Neural cell (in vitro differentiated cells): ENCODE measurements at regions not wholly inside any gene's neighbourhood (a gene's known extent, or its start where the extent isn't known, plus 50 kb on each side); places are given as distances from the start of the nearest gene placed in this dataset.

Experiments used
- H2AFZ ChIP-seq: fragments of 200-600, 300-800 bp; sonication (generic), shearing (Covaris generic); 2 replicates; pipeline ENCODE4 v1.6.0; 2014; ENCODE audit warnings: low read depth, mild to moderate bottlenecking, antibody characterized with exemption, low read length, moderate library complexity
- H3F3A ChIP-seq: fragments of 200-600 bp; shearing (Covaris generic); 2 replicates; pipeline ENCODE4 v1.6.1; 2016; ENCODE audit warnings: mild to moderate bottlenecking, moderate library complexity, mixed read lengths, antibody characterized with exemption, low read length; ENCODE audit not compliant: insufficient read depth, poor library complexity, severe bottlenecking
- H3K27ac ChIP-seq: fragments of 200-600, 300-800 bp; sonication (generic), shearing (Covaris generic); 2 replicates; pipeline ENCODE4 v1.5.1; 2014; ENCODE audit warnings: mild to moderate bottlenecking, low read length, moderate library complexity
- H3K27me3 ChIP-seq: fragments of 300-800, 200-600 bp; sonication (generic), shearing (Covaris generic); 2 replicates; pipeline ENCODE4 v1.6.0; 2014; ENCODE audit warnings: mild to moderate bottlenecking, low read depth, low read length, moderate library complexity; ENCODE audit not compliant: insufficient read depth
- H3K36me3 ChIP-seq: fragments of 300-800, 200-600 bp; sonication (generic), shearing (Covaris generic); 2 replicates; pipeline ENCODE4 v1.5.1; 2014; ENCODE audit warnings: mild to moderate bottlenecking, antibody characterized with exemption, low read length, moderate library complexity; ENCODE audit not compliant: insufficient read depth
- H3K4me2 ChIP-seq: fragments of 300-800, 200-600 bp; sonication (generic), shearing (Covaris generic); 2 replicates; pipeline ENCODE4 v1.6.0; 2014; ENCODE audit warnings: mild to moderate bottlenecking, low read length
- H3K4me3 ChIP-seq: fragments of 300-800, 200-600 bp; sonication (generic), shearing (Covaris generic); 2 replicates; pipeline ENCODE4 v1.5.1; 2014; ENCODE audit warnings: mild to moderate bottlenecking, low read length, moderate library complexity
- H3K79me2 ChIP-seq: fragments of 200-600 bp; shearing (Covaris generic); replicated peaks from 2 replicates; pipeline ENCODE4 v1.6.0; 2014; ENCODE audit warnings: mild to moderate bottlenecking, low read length, moderate library complexity; ENCODE audit not compliant: insufficient read depth
- H3K9ac ChIP-seq: fragments of 300-800, 200-600 bp; sonication (generic), shearing (Covaris generic); 2 replicates; pipeline ENCODE4 v1.6.1; 2016; ENCODE audit warnings: mild to moderate bottlenecking, low read length, mixed read lengths
- H3K9me2 ChIP-seq: fragments of 200-600 bp; shearing (Covaris generic); 2 replicates; pipeline ENCODE4 v1.6.1; 2016; ENCODE audit warnings: mild to moderate bottlenecking, low read length, mixed read lengths; ENCODE audit not compliant: insufficient read depth
- H3K9me3 ChIP-seq: fragments of 200-600, 300-800 bp; sonication (generic), shearing (Covaris generic); 2 replicates; pipeline ENCODE4 v1.6.1; 2016; ENCODE audit warnings: mild to moderate bottlenecking, mixed run types, low read length, moderate library complexity, mixed read lengths
- H4K20me1 ChIP-seq: fragments of 200-600 bp; shearing (Covaris generic); 2 replicates; pipeline ENCODE4 v1.6.1; 2016; ENCODE audit warnings: mild to moderate bottlenecking, mixed run types; ENCODE audit not compliant: insufficient read depth
- EP300 ChIP-seq: fragments of 450-650 bp; conservative IDR thresholded peaks from 2 replicates; pipeline ENCODE4 v1.6.1; 2014; ENCODE audit warnings: antibody characterized with exemption, mild to moderate bottlenecking, moderate library complexity; ENCODE audit not compliant: poor library complexity, severe bottlenecking
- EZH2 ChIP-seq: fragments of 200-600, 300-800 bp; shearing (Covaris generic), sonication (generic); IDR thresholded peaks from 2 replicates; pipeline ENCODE4 v1.6.1; 2014; ENCODE audit warnings: antibody characterized with exemption, low read length, borderline replicate concordance, mild to moderate bottlenecking; ENCODE audit not compliant: insufficient read depth, poor library complexity, severe bottlenecking
- MXI1 ChIP-seq: fragments of 450-650 bp; conservative IDR thresholded peaks from 2 replicates; pipeline ENCODE4 v1.6.1; 2014; ENCODE audit warnings: antibody characterized with exemption, mild to moderate bottlenecking; ENCODE audit not compliant: poor library complexity, severe bottlenecking
- POLR2AphosphoS5 ChIP-seq: IDR thresholded peaks from 2 replicates; pipeline ENCODE4 v1.6.1; 2012
- RAD21 ChIP-seq: fragments of 450-650 bp; conservative IDR thresholded peaks from 2 replicates; pipeline ENCODE4 v1.6.1; 2014; ENCODE audit warnings: antibody characterized with exemption, mild to moderate bottlenecking, moderate library complexity
- SMC3 ChIP-seq: fragments of 450-650 bp; conservative IDR thresholded peaks from 2 replicates; pipeline ENCODE4 v1.6.1; 2014; ENCODE audit warnings: antibody characterized with exemption, mild to moderate bottlenecking, moderate library complexity; ENCODE audit not compliant: poor library complexity
- TAF1 ChIP-seq: IDR thresholded peaks from 2 replicates; pipeline ENCODE4 v1.6.1; 2012; ENCODE audit warnings: low read depth
- TF ChIP-seq, protein P1 (sequence below): IDR thresholded peaks from 2 replicates; pipeline ENCODE4 v1.6.1; 2012; ENCODE audit warnings: borderline replicate concordance
- TF ChIP-seq, protein P2 (sequence below): fragments of 450-650 bp; IDR thresholded peaks from 2 replicates; pipeline ENCODE4 v1.5.1; 2014; ENCODE audit warnings: antibody characterized with exemption, mild to moderate bottlenecking, moderate library complexity; ENCODE audit not compliant: poor library complexity, severe bottlenecking

DNA sequence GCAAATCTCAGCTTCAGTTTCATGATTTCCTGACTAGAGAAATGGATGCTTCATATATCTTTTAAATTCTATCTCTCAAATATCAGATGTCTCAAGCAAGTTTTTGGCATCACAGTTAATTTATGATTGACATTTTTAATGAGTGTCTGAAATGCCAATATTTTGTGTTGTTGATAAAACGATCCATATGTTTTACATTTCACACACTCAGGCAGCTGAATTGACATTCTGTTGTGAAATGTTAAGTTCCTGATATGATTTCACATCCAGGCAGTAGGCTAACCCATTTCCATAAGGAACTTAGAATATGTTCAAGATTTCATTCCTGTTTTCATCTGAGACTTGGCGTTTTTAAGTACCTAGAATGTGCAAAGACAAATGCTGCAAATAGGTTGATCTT lies 650.6 kb downstream of the PCDH18 start:
- Histone ChIP-seq H3K9ac (no peak overlapping the region), H3K4me3 (no peak overlapping the region), H3F3A (no peaks in the 10 kb centered on the region), H3K9me3 (no peaks in the 10 kb centered on the region), H2AFZ (no peak overlapping the region), H3K9me2 (no peaks in the 10 kb centered on the region), H3K4me2 (no peak overlapping the region), H3K27ac (no peak overlapping the region), H4K20me1 (no peaks in the 10 kb centered on the region), H3K27me3 (no peaks in the 10 kb centered on the region), H3K79me2 (no peaks in the 10 kb centered on the region), H3K36me3 (no peaks in the 10 kb centered on the region)
- TF ChIP-seq, protein P1, sequence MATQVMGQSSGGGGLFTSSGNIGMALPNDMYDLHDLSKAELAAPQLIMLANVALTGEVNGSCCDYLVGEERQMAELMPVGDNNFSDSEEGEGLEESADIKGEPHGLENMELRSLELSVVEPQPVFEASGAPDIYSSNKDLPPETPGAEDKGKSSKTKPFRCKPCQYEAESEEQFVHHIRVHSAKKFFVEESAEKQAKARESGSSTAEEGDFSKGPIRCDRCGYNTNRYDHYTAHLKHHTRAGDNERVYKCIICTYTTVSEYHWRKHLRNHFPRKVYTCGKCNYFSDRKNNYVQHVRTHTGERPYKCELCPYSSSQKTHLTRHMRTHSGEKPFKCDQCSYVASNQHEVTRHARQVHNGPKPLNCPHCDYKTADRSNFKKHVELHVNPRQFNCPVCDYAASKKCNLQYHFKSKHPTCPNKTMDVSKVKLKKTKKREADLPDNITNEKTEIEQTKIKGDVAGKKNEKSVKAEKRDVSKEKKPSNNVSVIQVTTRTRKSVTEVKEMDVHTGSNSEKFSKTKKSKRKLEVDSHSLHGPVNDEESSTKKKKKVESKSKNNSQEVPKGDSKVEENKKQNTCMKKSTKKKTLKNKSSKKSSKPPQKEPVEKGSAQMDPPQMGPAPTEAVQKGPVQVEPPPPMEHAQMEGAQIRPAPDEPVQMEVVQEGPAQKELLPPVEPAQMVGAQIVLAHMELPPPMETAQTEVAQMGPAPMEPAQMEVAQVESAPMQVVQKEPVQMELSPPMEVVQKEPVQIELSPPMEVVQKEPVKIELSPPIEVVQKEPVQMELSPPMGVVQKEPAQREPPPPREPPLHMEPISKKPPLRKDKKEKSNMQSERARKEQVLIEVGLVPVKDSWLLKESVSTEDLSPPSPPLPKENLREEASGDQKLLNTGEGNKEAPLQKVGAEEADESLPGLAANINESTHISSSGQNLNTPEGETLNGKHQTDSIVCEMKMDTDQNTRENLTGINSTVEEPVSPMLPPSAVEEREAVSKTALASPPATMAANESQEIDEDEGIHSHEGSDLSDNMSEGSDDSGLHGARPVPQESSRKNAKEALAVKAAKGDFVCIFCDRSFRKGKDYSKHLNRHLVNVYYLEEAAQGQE, result no peak
- TF ChIP-seq SMC3 (no peak), EP300 (no peak), MXI1 (no peak), POLR2AphosphoS5 (no peak), EZH2 (no peak), RAD21 (no peak), TAF1 (no peak)
- TF ChIP-seq, protein P2, sequence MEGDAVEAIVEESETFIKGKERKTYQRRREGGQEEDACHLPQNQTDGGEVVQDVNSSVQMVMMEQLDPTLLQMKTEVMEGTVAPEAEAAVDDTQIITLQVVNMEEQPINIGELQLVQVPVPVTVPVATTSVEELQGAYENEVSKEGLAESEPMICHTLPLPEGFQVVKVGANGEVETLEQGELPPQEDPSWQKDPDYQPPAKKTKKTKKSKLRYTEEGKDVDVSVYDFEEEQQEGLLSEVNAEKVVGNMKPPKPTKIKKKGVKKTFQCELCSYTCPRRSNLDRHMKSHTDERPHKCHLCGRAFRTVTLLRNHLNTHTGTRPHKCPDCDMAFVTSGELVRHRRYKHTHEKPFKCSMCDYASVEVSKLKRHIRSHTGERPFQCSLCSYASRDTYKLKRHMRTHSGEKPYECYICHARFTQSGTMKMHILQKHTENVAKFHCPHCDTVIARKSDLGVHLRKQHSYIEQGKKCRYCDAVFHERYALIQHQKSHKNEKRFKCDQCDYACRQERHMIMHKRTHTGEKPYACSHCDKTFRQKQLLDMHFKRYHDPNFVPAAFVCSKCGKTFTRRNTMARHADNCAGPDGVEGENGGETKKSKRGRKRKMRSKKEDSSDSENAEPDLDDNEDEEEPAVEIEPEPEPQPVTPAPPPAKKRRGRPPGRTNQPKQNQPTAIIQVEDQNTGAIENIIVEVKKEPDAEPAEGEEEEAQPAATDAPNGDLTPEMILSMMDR, result no peak

DNA sequence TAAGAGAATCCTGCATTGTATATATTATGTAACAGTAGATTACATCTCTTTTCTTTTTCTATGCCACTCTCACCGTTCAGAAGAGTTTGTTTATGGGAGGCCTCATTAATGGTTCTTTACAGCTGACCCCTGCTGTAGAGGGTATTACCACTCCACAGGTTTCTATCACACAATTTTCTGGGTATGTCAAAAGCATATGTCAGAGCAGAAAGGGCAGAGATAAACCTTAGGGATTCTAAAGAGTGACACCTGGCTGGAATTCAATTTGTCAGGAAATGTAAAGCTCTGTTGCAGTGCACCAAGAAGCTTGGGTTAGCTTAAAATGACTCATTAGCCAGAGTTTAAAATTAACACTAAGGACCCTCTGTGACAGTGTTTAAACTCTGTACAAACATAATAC lies 658.7 kb downstream of the PCDH18 start:
- Histone ChIP-seq H3K9ac (no peak overlapping the region), H3K4me3 (no peak overlapping the region), H3K9me3 (no peaks in the 10 kb centered on the region), H3K27me3 (no peaks in the 10 kb centered on the region), H3K79me2 (no peaks in the 10 kb centered on the region), H4K20me1 (no peaks in the 10 kb centered on the region), H2AFZ (no peak overlapping the region), H3K27ac (no peak overlapping the region), H3K36me3 (no peaks in the 10 kb centered on the region), H3K9me2 (no peaks in the 10 kb centered on the region), H3F3A (no peaks in the 10 kb centered on the region), H3K4me2 (no peak overlapping the region)
- TF ChIP-seq RAD21 (no peak), POLR2AphosphoS5 (peak; percentile 17)

DNA sequence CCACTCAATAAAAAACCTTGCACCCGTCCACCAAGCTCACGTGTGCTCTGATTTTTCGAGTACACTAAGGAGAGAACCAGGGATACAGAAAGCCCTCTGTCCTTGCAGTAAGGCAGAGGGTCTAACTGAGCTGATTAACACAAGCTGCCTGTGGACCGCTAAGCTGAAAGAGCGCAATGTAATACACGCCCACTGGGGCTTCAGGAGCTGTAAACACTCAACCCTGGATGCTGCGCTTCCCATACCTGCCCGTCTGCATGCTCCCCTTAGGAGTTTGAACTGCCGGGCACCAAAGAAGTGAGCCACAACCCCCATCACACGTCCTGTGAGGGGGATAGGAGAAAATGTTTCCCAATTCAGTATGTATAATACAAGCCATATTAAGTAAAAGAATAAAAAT lies 664.8 kb downstream of the PCDH18 start:
- Histone ChIP-seq H3K9ac (no peak overlapping the region), H3K9me2 (no peaks in the 10 kb centered on the region), H4K20me1 (no peaks in the 10 kb centered on the region), H3K79me2 (no peaks in the 10 kb centered on the region), H3K27me3 (no peaks in the 10 kb centered on the region), H3K4me2 (no peak overlapping the region), H3K36me3 (no peaks in the 10 kb centered on the region), H2AFZ (no peak overlapping the region), H3K9me3 (no peaks in the 10 kb centered on the region), H3K4me3 (no peak overlapping the region), H3F3A (no peaks in the 10 kb centered on the region), H3K27ac (no peak overlapping the region)
- TF ChIP-seq POLR2AphosphoS5 (no peak), TAF1 (no peak), RAD21 (no peak), MXI1 (no peak), EP300 (no peak), EZH2 (no peak), SMC3 (no peak)
- TF ChIP-seq, protein P1, result no peak
- TF ChIP-seq, protein P2, result no peak
